ENCODE measurements at regions not wholly inside any gene's neighbourhood (a gene's known extent, or its start where the extent isn't known, plus 50 kb on each side); places are given as distances from the start of the nearest gene placed in this dataset.
"Not testable (repeated sequence)": the region's sequence is repeated elsewhere in the genome, so short reads cannot be mapped to it uniquely, and the experiment has no call there.

- DNase-seq (ENCODE audit: low read depth): no peak
Observed at GRCh38 chr3:102909904-102910303, 475.1 kb downstream of the ZPLD1 start.

DNA sequence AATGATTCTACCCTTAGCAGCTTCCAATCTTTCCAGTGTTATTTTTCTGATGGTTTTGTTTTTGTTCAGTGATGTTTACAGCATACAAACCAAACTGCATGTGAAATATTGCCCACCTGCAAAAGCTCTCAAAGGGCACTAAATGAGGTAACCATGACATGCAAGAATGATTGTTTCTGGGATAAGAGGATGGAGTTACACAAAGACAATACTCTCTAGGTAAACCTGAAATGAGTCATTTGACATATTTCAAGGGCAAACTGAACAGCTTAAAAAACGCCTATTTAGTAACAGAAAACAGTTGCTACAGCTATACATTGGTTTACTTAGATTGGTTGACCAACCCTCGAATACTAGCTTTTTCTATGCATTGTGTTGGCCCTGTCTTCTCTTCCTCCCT, 481.7 kb downstream of the ZPLD1 start:
- no peak for DNase-seq (ENCODE audit: low read depth)

DNA sequence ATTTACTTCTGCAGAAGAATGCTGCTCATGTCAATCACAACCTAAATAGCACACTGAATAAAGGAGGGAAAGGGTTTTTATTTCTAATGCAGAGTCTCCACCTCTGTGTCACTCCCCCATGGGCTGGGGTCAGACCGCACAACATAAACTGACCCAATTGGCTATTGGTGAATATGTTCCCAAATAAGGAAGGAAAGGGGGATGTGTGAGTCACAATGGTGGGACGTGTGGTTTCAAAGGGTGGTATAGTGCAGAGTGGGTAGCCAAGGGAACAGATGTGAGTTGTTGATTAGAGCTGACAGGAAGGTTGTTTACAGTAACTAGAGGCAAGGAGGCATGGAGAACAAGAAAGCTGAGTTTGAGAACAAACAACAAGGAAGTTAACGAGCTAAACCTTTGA, 491.8 kb downstream of the ZPLD1 start:
- no peak for DNase-seq (ENCODE audit: low read depth)

DNA sequence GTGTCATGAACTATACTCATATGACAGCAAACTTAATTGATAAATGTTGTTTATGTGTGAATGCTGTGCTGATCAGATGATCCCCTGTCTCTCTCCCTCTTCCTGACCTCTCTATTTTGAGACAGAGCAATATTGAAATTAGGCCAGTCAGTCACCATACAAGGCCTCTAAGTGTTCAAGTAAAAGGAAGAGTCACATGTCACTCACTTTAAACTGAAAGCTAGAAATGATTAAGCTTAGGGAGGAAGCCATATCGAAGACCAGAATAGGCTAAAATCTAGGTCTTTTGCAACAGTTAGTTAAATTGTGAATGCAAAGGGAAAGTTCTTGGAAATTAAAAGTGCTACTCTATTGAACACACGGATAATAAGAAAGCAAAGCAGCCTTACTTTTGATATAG, 498.6 kb downstream of the ZPLD1 start:
- DNase-seq (ENCODE audit: low read depth): no peak

GRCh38 chr3:102936511-102937045, 501.8 kb downstream of the ZPLD1 start:
- DNase-seq (ENCODE audit: low read depth): no peak

DNA sequence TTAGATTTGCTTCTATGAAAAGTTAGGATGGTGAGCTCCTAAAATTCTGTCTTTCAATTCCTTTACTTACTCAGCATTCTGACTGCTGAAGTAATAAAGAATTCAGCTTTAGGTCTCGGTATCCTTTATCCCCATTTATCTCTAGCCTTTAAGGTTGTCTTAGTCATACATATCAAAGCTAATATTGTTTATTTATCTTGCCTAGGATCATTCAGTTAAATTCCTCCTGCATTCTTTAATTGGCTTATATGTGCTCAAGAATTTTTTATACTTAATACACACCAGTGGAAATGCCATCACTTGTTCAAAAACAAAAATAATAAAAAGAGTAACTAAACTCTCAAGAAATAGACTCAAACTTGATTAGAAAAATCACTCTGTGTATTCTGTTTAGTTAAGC, 507.0 kb downstream of the ZPLD1 start:
- no peak for DNase-seq (ENCODE audit: low read depth)

- not testable (repeated sequence) for DNase-seq (ENCODE audit: low read depth)
Observed at GRCh38 chr3:102946445-102946844, 511.6 kb downstream of the ZPLD1 start.

DNA sequence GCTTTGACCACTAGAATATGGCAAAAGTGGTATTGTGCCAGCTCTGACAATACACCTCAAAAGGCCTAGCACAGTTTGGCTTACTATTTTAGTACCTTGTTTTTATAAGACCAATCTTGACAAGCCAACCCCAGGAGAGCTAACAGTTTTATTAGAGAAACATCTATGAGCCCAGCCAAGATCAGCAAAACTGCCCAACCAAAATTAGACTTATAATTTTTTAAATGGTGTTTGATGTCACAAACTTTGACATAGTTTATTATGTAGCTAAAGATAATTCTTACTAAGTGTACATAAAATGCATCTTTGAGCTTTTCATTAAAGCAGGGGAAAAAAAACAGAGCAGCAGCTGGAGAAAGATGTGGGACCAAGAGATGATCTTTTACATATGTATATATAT, 537.5 kb downstream of the ZPLD1 start:
- no peak for DNase-seq (ENCODE audit: low read depth)

DNA sequence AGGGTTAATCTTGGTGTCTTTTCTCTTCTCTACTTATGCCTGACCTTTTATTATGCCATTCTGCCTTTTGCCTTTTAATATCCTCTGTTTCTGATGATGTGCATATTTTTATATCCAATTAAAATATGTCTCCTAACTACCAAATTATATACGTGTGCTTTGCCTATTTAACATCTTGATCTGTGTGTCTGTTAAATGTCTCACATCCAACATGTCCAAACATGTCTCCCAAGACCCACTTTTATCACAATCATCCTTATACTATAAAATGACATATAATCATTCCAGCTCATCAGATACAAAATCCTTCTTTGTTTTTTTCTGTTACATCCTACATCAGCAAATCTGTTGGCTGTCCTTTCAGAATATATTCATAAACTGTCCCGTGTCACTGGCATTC, 539.5 kb downstream of the ZPLD1 start:
- DNase-seq (ENCODE audit: low read depth): no peak

- DNase-seq (ENCODE audit: low read depth): no peak
Observed at GRCh38 chr3:102979191-102979590, 544.4 kb downstream of the ZPLD1 start.

DNA sequence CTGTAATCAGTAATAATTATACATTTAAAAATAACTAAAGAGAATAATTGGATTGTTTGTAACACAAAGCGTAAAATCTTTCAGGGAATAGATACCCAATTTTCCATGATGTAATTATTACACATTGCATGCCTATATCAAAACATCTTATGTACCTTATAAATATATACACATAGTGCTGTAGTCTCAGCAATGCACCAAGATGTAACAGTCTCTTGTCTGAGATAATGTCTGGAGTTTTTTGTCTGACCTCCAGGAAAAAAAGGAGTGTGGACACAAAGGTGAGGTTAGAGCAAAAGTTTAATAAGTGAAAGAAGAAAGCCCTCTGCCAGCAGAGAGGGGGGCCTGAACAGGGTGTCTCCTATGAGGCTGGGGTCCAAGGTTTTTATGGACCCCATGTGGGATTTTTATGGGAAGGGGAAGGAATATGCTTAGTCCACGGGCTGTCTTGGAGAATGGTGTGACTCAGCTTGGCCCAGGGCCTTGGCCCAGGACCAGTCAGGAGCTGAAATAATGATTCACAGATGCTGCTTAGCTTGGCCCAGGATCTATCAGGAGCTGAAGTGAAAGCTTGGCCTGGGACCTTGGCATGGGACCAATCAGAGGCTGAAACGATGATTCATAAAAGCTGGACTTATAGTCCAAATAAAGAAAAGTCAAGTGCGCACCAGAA, 545.0 kb downstream of the ZPLD1 start:
- peak; percentile 83 for DNase-seq (ENCODE audit: low read depth)

GRCh38 chr3:102980355-102980696, 545.5 kb downstream of the ZPLD1 start:
- no peak for DNase-seq (ENCODE audit: low read depth)

DNA sequence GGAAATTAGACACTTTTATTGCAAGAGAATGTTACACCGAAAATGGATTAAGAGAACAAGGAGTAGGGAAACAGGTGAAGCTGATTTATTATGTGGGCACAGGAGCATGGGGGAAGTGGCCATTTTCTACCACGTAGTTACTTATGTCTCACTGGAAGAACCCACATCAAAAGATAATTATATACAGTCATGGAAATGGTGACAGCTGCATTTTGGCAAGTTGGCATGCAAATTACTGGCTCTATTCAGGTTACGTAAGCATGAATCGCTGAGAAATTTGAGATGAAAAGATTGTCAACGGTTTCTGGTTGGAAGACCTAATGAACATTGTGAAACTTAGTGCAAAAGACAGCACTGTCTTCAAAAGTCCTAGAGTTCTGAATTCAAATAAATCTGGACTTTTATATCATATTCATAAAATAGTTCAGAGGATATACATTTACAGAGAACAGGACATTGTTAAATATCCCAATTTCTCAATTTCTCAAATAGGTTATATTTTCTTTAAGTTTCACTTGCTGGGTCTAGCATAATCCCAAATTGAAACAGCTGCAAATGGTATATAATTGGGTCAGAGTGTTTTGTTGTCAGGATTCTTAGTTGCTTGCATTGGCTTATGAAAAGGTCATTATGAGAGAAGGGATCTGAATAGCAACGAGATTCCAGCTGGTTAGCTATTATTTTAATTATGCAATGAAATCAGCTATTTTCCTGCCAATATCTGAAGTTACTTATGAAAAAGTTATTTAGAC, 567.8 kb downstream of the ZPLD1 start:
- no peak for DNase-seq (ENCODE audit: low read depth)

DNA sequence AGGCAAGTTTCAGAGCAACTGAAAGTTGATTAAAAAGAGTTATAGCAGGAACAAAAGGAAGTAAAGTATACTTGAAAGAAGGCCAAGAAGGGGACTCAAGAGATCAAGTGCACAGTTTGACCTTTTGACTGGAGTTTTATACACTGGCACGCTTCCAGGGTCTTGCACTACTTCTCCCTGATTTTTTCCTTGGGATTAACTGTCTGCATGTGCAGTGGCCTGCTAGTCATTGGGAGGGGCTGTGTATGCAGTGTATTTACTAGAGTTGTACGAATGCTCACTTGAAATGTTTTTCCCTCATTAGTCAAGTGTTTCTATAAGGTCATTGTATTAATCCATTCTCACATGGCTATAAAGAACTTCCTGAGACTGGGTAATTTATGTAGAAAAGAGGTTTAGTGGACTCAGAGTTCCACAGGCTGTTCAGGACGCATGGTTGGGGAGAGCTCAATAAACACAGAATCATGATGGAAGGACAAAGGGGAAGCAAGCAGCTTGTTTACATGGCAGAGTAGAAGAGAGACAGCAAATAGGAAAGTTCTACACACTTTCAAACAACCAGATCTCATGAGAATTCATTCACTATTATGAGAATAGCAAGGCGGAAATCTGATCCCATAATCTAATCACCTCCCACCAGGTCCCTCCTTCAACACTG, 571.8 kb downstream of the ZPLD1 start:
- no peak for DNase-seq (ENCODE audit: low read depth)

DNA sequence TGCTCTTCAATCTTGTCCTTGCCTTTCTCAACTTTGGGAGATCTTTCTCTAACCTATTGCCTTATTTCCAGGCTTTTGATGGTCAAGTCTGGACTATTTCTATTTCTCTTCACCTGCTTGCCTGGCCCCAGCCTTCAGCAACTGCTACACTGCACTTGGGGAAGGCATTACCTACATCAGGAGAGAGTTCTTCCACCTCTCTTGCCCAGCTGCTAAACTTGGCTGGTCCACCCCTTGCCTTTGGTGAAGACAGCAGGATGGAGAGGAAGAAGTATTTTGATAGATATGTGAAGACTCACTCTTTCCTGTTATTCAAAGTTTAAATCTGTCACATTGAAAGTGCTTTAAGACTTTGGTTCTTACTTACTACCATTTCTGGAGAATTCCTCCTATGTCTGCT, 574.8 kb downstream of the ZPLD1 start:
- DNase-seq (ENCODE audit: low read depth): no peak

DNA sequence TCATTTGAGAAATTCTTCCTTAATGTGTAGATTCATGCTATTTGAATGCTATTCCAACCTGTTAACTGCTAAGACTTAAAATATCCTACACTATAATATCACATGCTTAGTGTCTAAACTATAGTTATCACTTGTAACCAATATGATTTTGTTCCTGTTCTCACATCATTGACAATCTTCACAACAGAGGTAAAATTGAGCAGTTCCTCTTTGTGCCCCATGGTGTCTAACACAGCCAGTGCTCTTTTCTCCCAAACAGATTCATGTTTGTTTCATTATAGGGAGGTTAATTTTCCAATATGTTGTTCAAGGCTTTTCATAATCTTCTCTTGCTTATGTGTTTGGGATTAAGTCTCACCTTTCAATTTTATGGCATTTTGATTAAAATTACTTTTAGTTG, 591.1 kb downstream of the ZPLD1 start:
- DNase-seq (ENCODE audit: low read depth): no peak

- DNase-seq (ENCODE audit: low read depth): no peak
Observed at GRCh38 chr3:103033841-103034240, 599.0 kb downstream of the ZPLD1 start.

GRCh38 chr3:103047640-103048039, 612.8 kb downstream of the ZPLD1 start:
- DNase-seq (ENCODE audit: low read depth): no peak

GRCh38 chr3:103048068-103048722, 613.4 kb downstream of the ZPLD1 start:
- no peak for DNase-seq (ENCODE audit: low read depth)

DNA sequence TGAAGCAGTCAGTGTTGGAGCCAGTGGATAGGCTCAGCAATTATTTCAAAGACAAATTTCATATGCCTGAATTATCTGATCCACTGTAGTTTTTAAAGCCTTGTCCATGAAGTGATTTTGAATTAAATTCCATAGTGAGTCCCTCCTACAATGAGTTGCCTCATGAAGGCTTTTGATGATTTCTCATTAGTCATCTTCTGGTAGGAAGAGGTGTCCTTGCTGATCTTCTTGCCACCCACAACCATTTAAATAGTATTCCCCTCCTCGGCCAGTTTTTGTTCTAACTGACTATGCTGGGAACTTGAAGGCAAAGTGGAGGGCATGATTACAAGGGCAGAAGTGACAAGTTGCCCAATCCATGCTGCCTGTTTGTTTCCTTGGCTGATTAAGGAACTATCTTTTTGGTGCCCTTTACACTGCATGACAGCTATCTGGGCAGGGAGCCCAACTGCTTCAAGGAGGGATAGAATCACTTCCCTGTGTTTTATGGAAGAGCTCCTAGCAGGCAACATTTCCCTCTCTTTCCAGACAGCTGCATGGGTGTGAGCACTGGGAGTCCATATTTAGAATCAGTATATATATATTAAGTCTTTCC, 617.5 kb downstream of the ZPLD1 start:
- DNase-seq (ENCODE audit: low read depth): no peak

DNA sequence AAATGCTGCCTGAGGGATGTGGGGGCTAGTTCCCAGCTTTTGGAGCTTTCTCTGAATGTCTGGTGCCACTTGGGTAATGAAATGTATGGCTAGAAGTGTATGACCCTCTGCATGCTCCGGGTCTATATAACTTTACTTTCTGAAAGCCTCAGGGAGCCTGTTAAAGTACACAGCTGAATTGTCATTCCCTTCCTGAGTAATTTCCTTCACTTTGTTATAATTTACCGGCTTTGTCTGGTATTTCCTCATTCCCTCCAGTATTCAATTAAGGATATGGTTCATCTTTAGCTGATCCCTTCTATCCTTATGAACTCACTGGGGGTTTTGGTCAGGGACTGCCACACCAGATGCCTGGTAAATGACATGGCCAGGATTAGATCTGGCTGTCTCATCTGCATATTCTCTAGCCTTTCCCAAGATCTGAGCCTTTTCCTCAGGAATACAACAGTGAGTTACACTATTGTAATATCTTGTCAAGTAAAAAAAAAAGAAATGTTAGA, 620.3 kb downstream of the ZPLD1 start:
- DNase-seq (ENCODE audit: low read depth): no peak

GRCh38 chr3:103056542-103056941, 621.7 kb downstream of the ZPLD1 start:
- DNase-seq (ENCODE audit: low read depth): no peak
